Hepatocyte (in vitro differentiated cells): ENCODE measurements at regions not wholly inside any gene's neighbourhood (a gene's known extent, or its start where the extent isn't known, plus 50 kb on each side); places are given as distances from the start of the nearest gene placed in this dataset.

Source experiments
- EZH2 ChIP-seq: fragments of 200-600 bp; sonication (generic); IDR thresholded peaks from 2 replicates; pipeline ENCODE4 v1.6.1; 2016; ENCODE audit warnings: antibody characterized with exemption, mild to moderate bottlenecking, borderline replicate concordance
- TF ChIP-seq, protein P1 (sequence below): fragments of 200-600 bp; sonication (generic); IDR thresholded peaks from 2 replicates; pipeline ENCODE4 v1.5.1; 2016; ENCODE audit warnings: antibody characterized with exemption, mild to moderate bottlenecking; ENCODE audit not compliant: poor library complexity

DNA sequence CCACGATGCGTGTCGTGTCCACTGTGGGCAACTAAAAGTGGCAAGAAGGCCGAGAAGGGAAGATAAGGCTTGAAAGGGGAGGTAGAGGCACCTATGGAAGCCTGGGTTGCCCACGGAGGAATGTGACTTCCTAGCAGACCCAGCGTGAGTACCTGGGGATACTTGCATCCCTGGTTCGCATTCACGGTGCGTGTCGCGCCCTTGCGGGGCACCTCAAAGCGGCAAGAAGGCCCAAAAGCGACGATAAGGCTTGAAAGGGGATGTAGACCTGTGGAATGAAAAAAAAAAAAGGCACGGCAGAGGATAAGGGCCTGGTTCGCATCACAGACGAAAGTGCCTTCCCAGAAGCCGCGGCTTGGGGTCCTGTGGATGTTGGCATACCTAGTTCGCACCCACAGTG lies 282.9 kb downstream of the ALG10 start:
- TF ChIP-seq, protein P1, sequence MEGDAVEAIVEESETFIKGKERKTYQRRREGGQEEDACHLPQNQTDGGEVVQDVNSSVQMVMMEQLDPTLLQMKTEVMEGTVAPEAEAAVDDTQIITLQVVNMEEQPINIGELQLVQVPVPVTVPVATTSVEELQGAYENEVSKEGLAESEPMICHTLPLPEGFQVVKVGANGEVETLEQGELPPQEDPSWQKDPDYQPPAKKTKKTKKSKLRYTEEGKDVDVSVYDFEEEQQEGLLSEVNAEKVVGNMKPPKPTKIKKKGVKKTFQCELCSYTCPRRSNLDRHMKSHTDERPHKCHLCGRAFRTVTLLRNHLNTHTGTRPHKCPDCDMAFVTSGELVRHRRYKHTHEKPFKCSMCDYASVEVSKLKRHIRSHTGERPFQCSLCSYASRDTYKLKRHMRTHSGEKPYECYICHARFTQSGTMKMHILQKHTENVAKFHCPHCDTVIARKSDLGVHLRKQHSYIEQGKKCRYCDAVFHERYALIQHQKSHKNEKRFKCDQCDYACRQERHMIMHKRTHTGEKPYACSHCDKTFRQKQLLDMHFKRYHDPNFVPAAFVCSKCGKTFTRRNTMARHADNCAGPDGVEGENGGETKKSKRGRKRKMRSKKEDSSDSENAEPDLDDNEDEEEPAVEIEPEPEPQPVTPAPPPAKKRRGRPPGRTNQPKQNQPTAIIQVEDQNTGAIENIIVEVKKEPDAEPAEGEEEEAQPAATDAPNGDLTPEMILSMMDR = no peak
- no peak for TF ChIP-seq EZH2
